ENCODE measurements at regions not wholly inside any gene's neighbourhood (a gene's known extent, or its start where the extent isn't known, plus 50 kb on each side); places are given as distances from the start of the nearest gene placed in this dataset.

DNA sequence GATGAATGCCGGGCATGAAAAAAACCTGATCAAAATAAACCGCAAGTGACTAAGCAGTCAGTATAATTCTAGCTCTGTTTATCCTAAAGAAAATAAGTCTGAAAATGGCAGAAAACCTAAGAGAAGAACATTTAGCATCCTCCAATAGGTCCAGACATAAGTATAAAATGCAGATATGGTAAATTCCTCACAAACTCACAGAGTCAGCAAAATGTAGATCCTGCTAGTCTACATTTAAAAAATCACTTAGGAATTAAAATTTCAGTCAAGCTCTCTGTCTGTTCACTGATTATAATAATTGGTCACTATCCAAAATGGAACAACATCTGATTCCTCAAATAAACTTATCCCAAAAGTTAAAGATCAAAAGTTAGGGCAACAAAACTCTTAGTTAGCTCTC is 95.1 kb downstream of the DIO2 start:
- Mint-ChIP-seq H3K27ac (no peak overlapping the region), H3K4me1 (peaks cover 1% of the 10 kb centered on the region), H3K36me3 (no peaks in the 10 kb centered on the region), H3K27me3 (ENCODE audit: insufficient read depth, low read depth) (no peaks in the 10 kb centered on the region), H3K4me3 (no peak overlapping the region), H3K9me3 (peaks cover 2% of the 10 kb centered on the region)
- no peak overlapping the region for H3K4me2 ChIP-seq
- H4K20me1 ChIP-seq (ENCODE audit: low read depth), result no peaks in the 10 kb centered on the region
- H3K9ac ChIP-seq, result no peak overlapping the region
- no peaks in the 10 kb centered on the region for H3K79me2 ChIP-seq (ENCODE audit: low read depth)
- no peak overlapping the region for H3K4me3 ChIP-seq
- H3K9me3 ChIP-seq (ENCODE audit: low read depth), result no peaks in the 10 kb centered on the region
- TF ChIP-seq EZH2 (IDR thresholded peaks at IDR 0.05) (no peak), EZH2phosphoT487 (IDR thresholded peaks at IDR 0.05) (no peak)
- TF ChIP-seq, protein P1, sequence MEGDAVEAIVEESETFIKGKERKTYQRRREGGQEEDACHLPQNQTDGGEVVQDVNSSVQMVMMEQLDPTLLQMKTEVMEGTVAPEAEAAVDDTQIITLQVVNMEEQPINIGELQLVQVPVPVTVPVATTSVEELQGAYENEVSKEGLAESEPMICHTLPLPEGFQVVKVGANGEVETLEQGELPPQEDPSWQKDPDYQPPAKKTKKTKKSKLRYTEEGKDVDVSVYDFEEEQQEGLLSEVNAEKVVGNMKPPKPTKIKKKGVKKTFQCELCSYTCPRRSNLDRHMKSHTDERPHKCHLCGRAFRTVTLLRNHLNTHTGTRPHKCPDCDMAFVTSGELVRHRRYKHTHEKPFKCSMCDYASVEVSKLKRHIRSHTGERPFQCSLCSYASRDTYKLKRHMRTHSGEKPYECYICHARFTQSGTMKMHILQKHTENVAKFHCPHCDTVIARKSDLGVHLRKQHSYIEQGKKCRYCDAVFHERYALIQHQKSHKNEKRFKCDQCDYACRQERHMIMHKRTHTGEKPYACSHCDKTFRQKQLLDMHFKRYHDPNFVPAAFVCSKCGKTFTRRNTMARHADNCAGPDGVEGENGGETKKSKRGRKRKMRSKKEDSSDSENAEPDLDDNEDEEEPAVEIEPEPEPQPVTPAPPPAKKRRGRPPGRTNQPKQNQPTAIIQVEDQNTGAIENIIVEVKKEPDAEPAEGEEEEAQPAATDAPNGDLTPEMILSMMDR (IDR thresholded peaks at IDR 0.05), result no peak
- no peaks in the 10 kb centered on the region for H3K27me3 ChIP-seq
- no peaks in the 10 kb centered on the region for H3F3A ChIP-seq (ENCODE audit: low read depth)
- no peak overlapping the region for H3K27ac ChIP-seq
- H3K4me1 ChIP-seq, result no peaks in the 10 kb centered on the region
- no peak overlapping the region for H2AFZ ChIP-seq (replicated peaks)
- no peaks in the 10 kb centered on the region for H3K36me3 ChIP-seq
- DNase-seq (ENCODE audit: low spot score), result no peak

DNA sequence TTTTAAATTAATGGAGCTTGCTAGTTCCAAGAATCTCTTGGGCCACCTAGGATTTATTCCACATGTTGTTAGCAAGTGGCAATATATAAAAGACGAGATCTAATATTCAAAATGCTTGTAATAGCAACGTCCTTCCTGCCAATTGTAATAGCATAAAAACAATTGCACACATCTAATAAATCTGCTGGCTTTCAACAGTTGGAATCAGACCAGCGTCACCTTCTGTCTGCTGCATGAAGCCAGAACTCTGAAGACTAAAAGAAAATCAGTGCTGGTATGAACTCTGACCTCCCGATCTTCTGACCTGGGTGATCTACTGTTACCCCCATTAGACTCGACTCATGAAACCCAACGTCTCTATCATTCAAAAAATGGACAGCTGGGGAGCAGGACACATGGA is 100.6 kb downstream of the DIO2 start:
- H3K36me3 ChIP-seq, result no peaks in the 10 kb centered on the region
- no peak overlapping the region for H3K27ac ChIP-seq
- no peak for DNase-seq (ENCODE audit: low spot score)
- TF ChIP-seq EZH2 (IDR thresholded peaks at IDR 0.05) (no peak), EZH2phosphoT487 (IDR thresholded peaks at IDR 0.05) (no peak)
- TF ChIP-seq, protein P1 (IDR thresholded peaks at IDR 0.05), result no peak
- no peaks in the 10 kb centered on the region for H3K36me3 Mint-ChIP-seq
- H3K9me3 ChIP-seq (ENCODE audit: low read depth), result no peaks in the 10 kb centered on the region
- H3K9ac ChIP-seq, result no peak overlapping the region
- H3K9me3 Mint-ChIP-seq, result peaks cover 2% of the 10 kb centered on the region
- no peaks in the 10 kb centered on the region for H3K79me2 ChIP-seq (ENCODE audit: low read depth)
- no peak overlapping the region for H3K4me3 Mint-ChIP-seq
- H3F3A ChIP-seq (ENCODE audit: low read depth), result no peaks in the 10 kb centered on the region
- peaks cover 8% of the 10 kb centered on the region for H3K4me1 Mint-ChIP-seq
- H3K4me1 ChIP-seq, result no peaks in the 10 kb centered on the region
- H4K20me1 ChIP-seq (ENCODE audit: low read depth), result no peaks in the 10 kb centered on the region
- no peak overlapping the region for H3K27ac Mint-ChIP-seq
- H2AFZ ChIP-seq (replicated peaks), result no peak overlapping the region
- no peaks in the 10 kb centered on the region for H3K27me3 ChIP-seq
- H3K4me2 ChIP-seq, result no peak overlapping the region
- peaks cover 3% of the 10 kb centered on the region for H3K27me3 Mint-ChIP-seq (ENCODE audit: insufficient read depth, low read depth)
- H3K4me3 ChIP-seq, result no peak overlapping the region

DNA sequence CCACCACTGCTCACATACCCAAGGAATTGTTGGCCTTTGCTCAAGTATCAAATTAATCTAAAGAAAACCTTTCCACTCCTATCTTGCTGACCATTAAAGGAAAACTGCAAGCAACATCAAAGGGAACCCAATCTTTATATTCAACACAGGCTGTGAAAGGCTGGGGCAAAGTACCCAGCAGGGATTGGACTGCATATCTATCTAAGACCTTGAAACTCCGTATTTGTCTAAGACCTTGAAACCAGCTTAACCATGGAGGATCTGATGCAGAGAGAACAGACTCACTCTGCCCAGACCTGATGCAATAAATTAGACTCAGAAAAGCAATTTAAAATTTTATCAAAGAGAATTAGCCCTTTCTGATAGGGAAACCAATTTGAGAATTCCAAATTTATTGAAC is 102.2 kb downstream of the DIO2 start:
- Mint-ChIP-seq H3K27me3 (ENCODE audit: insufficient read depth, low read depth) (peaks cover 3% of the 10 kb centered on the region), H3K9me3 (peaks cover 2% of the 10 kb centered on the region), H3K4me3 (no peak overlapping the region), H3K4me1 (peaks cover 8% of the 10 kb centered on the region), H3K36me3 (no peaks in the 10 kb centered on the region), H3K27ac (no peak overlapping the region)
- H3K36me3 ChIP-seq, result no peaks in the 10 kb centered on the region
- H3K4me2 ChIP-seq, result no peak overlapping the region
- H3K27me3 ChIP-seq, result no peaks in the 10 kb centered on the region
- TF ChIP-seq EZH2 (IDR thresholded peaks at IDR 0.05) (no peak), EZH2phosphoT487 (IDR thresholded peaks at IDR 0.05) (no peak)
- TF ChIP-seq, protein P1 (IDR thresholded peaks at IDR 0.05), result no peak
- no peaks in the 10 kb centered on the region for H3K9me3 ChIP-seq (ENCODE audit: low read depth)
- no peaks in the 10 kb centered on the region for H3F3A ChIP-seq (ENCODE audit: low read depth)
- H3K79me2 ChIP-seq (ENCODE audit: low read depth), result no peaks in the 10 kb centered on the region
- no peak overlapping the region for H3K4me3 ChIP-seq
- H3K9ac ChIP-seq, result no peak overlapping the region
- H2AFZ ChIP-seq (replicated peaks), result no peak overlapping the region
- H3K4me1 ChIP-seq, result no peaks in the 10 kb centered on the region
- H3K27ac ChIP-seq, result no peak overlapping the region
- no peaks in the 10 kb centered on the region for H4K20me1 ChIP-seq (ENCODE audit: low read depth)
- no peak for DNase-seq (ENCODE audit: low spot score)
